HCT116 (cell line): ENCODE measurements at regions not wholly inside any gene's neighbourhood (a gene's known extent, or its start where the extent isn't known, plus 50 kb on each side); places are given as distances from the start of the nearest gene placed in this dataset.

Experiments
- EGR1 ChIP-seq: IDR thresholded peaks from 2 replicates; pipeline ENCODE4 v1.6.1; 2012; ENCODE audit warnings: low read depth
- EZH2 ChIP-seq: fragments of 200-600 bp; sonication (generic); IDR thresholded peaks from 2 replicates; pipeline ENCODE4 v1.6.1; 2017; ENCODE audit warnings: antibody characterized with exemption, mixed run types
- SIN3A ChIP-seq: IDR thresholded peaks from 2 replicates; pipeline ENCODE4 v1.6.1; 2012; ENCODE audit warnings: low read depth
- TCF7L2 ChIP-seq: IDR thresholded peaks from 2 replicates; pipeline ENCODE4 v1.7.0; 2011; ENCODE audit warnings: borderline replicate concordance, inconsistent platforms; ENCODE audit not compliant: insufficient read depth, insufficient read length; ENCODE audit errors: extremely low read depth
- YY1 ChIP-seq: IDR thresholded peaks from 2 replicates; pipeline ENCODE4 v1.6.1; 2011; ENCODE audit warnings: low read length, low read depth, moderate library complexity, mild to moderate bottlenecking; ENCODE audit not compliant: insufficient replicate concordance; ENCODE audit errors: extremely low read depth

DNA sequence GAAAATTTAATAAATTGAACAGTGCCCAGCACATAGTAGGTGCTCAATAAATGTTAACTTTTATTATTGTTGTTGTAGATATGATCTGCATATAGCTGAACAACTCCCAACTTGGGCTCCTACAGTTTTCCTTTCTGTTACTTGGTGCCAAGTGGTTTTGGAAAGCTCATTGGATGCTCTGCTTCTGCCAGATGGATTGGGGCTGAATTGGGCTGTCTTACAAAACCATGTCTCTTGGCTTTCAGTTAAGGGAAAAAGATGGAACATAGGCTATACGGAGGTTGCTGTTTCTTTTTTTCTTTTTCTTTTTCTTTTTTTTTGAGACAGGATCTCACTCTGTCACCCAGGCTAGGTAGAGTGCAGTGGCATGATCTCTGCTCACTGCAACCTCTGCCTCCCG lies 140.7 kb upstream of the PWP1 start:
- TF ChIP-seq SIN3A (no peak), EZH2 (no peak), TCF7L2 (no peak), EGR1 (no peak), YY1 (no peak)
